Skeletal muscle tissue (tissue), 3 donors: ENCODE measurements at regions not wholly inside any gene's neighbourhood (a gene's known extent, or its start where the extent isn't known, plus 50 kb on each side); places are given as distances from the start of the nearest gene placed in this dataset.

Experiments used
- H3K27ac ChIP-seq: one replicate; pipeline ENCODE4 v1.7.0; 2013; ENCODE audit warnings: mild to moderate bottlenecking, low read depth, low read length, inconsistent platforms
- H3K27me3 ChIP-seq, 3 donors: one replicate each; pipeline ENCODE4 v1.7.0; 2013; ENCODE audit warnings: low read length in 3 of 3; ENCODE audit not compliant: control insufficient read depth in 3 of 3, insufficient read depth in 3 of 3
- H3K36me3 ChIP-seq, 3 donors: one replicate each; pipeline ENCODE4 v1.7.0; 2013; ENCODE audit warnings: low read length in 3 of 3; ENCODE audit not compliant: control insufficient read depth in 3 of 3, insufficient read depth in 3 of 3
- H3K4me1 ChIP-seq, 3 donors: one replicate each; pipeline ENCODE4 v1.7.0; 2013; ENCODE audit warnings: low read length in 3 of 3, mild to moderate bottlenecking in 3 of 3; ENCODE audit not compliant: control insufficient read depth in 3 of 3, insufficient read depth in 3 of 3
- H3K4me3 ChIP-seq, 3 donors: one replicate each; pipeline ENCODE4 v1.7.0; 2013; ENCODE audit warnings: low read length in 3 of 3
- H3K9ac ChIP-seq, 3 donors: one replicate each; pipeline ENCODE4 v1.7.0; 2013; ENCODE audit warnings: low read length in 3 of 3, mild to moderate bottlenecking in 3 of 3, moderate library complexity in 2 of 3, low read depth in 1 of 3
- H3K9me3 ChIP-seq, 3 donors: one replicate each; pipeline ENCODE4 v1.7.0; 2013; ENCODE audit warnings: low read length in 3 of 3; ENCODE audit not compliant: control insufficient read depth in 3 of 3
- donor health status: Osteomylitis.

GRCh38 chr18:7467708-7468466 lies 99.2 kb upstream of the PTPRM start:
- H3K27me3 ChIP-seq = no peaks in the 10 kb centered on the region
- H3K4me1 ChIP-seq = peaks cover 0 to 9% (median 7%) of the 10 kb centered on the region in 3 donors
- H3K27ac ChIP-seq = no peak overlapping the region
- H3K4me3 ChIP-seq = no peak overlapping the region
- H3K36me3 ChIP-seq = no peaks in the 10 kb centered on the region
- H3K9me3 ChIP-seq = no peaks in the 10 kb centered on the region
- no peak overlapping the region for H3K9ac ChIP-seq

DNA sequence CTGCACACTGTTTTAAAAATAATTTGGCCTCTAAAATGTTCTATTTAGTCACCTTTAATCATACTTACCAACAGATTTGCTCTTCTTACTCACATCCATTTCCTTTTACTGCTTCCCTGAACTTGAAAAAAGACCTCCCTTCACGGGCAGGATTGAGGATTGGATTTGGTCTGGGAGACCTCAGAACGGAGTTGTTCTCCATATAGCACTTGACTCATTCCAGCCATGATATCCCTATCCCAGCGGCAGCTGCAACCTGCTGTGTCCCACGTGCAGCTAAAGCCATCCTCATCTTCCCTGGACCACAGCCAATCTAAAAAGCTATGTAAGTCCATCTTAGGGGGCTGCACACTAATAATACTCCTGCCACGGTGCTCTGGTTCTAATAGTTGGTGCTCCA lies 97.0 kb upstream of the PTPRM start:
- no peaks in the 10 kb centered on the region for H3K36me3 ChIP-seq
- H3K4me3 ChIP-seq = no peak overlapping the region
- peaks cover 0 to 4% (median 0%) of the 10 kb centered on the region in 3 donors for H3K4me1 ChIP-seq
- no peak overlapping the region for H3K9ac ChIP-seq
- H3K27me3 ChIP-seq = no peaks in the 10 kb centered on the region
- H3K9me3 ChIP-seq = no peaks in the 10 kb centered on the region
- H3K27ac ChIP-seq = no peak overlapping the region

- H3K9ac ChIP-seq = no peak overlapping the region
- no peaks in the 10 kb centered on the region for H3K9me3 ChIP-seq
- H3K4me1 ChIP-seq = peaks cover 0 to 3% (median 0%) of the 10 kb centered on the region in 3 donors
- H3K36me3 ChIP-seq = no peaks in the 10 kb centered on the region
- no peak overlapping the region for H3K27ac ChIP-seq
- H3K4me3 ChIP-seq = no peak overlapping the region
- H3K27me3 ChIP-seq = no peaks in the 10 kb centered on the region
Measured at GRCh38 chr18:7470503-7470902, 96.6 kb upstream of the PTPRM start.

DNA sequence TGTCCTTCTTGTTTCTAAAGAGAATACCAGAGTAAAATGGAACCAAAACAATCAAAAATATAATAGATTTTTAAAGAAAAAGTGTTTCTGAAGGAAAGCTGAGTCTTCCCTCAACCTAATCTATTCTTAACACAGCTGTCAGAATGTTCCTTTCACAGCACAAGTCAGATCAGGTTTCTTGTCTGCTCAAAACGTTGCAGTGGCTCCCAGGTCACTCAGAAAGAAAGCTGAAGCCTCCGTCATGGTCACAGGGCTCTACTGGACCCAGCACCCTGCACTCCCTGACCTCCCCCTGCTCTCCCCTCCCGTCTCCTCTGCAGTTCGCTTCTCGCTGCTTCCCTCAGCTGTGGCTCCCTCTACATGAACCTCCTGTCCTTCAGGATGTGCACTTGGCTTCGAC lies 90.7 kb upstream of the PTPRM start:
- peaks cover 0 to 7% (median 2%) of the 10 kb centered on the region in 3 donors for H3K4me1 ChIP-seq
- H3K27me3 ChIP-seq = peaks cover 0 to 3% (median 0%) of the 10 kb centered on the region in 3 donors
- H3K9me3 ChIP-seq = no peaks in the 10 kb centered on the region
- H3K9ac ChIP-seq = no peak overlapping the region
- H3K36me3 ChIP-seq = no peaks in the 10 kb centered on the region
- H3K4me3 ChIP-seq = no peak overlapping the region
- H3K27ac ChIP-seq = no peak overlapping the region

DNA sequence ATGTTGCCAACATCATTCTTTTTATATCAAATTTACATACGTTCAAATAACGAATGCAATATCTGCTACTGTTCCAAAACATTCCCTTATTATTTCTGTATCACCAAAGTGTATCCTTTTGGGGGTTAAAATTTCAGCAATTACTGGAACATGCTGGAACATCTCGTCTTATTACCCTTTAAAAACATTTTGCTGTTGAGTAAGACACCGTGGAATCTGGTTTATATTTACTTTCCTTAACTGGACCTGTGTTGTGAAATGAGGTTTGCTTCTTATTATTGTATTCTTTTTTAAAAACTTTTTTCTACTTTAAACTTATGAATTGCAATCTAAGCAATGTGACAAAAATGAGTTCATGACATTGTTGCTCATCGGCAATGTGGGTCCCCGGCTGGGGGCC lies 87.4 kb upstream of the PTPRM start:
- Histone ChIP-seq H3K9me3 (no peaks in the 10 kb centered on the region), H3K27me3 (peaks cover 0 to 3% (median 0%) of the 10 kb centered on the region in 3 donors), H3K4me3 (no peak overlapping the region), H3K36me3 (no peaks in the 10 kb centered on the region), H3K9ac (no peak overlapping the region), H3K27ac (no peak overlapping the region), H3K4me1 (peaks cover 0 to 7% (median 2%) of the 10 kb centered on the region in 3 donors)

GRCh38 chr18:7480879-7481278 lies 86.2 kb upstream of the PTPRM start:
- H3K27me3 ChIP-seq = no peaks in the 10 kb centered on the region
- no peak overlapping the region for H3K9ac ChIP-seq
- no peak overlapping the region for H3K4me3 ChIP-seq
- no peaks in the 10 kb centered on the region for H3K36me3 ChIP-seq
- no peaks in the 10 kb centered on the region for H3K9me3 ChIP-seq
- H3K4me1 ChIP-seq = peaks cover 0 to 7% (median 2%) of the 10 kb centered on the region in 3 donors
- no peak overlapping the region for H3K27ac ChIP-seq

- Histone ChIP-seq H3K9ac (no peak overlapping the region), H3K27ac (no peak overlapping the region), H3K4me1 (peaks cover 0 to 7% (median 0%) of the 10 kb centered on the region in 3 donors), H3K27me3 (no peaks in the 10 kb centered on the region), H3K36me3 (no peaks in the 10 kb centered on the region), H3K9me3 (no peaks in the 10 kb centered on the region), H3K4me3 (no peak overlapping the region)
Measured at GRCh38 chr18:7482342-7482741, 84.8 kb upstream of the PTPRM start.

DNA sequence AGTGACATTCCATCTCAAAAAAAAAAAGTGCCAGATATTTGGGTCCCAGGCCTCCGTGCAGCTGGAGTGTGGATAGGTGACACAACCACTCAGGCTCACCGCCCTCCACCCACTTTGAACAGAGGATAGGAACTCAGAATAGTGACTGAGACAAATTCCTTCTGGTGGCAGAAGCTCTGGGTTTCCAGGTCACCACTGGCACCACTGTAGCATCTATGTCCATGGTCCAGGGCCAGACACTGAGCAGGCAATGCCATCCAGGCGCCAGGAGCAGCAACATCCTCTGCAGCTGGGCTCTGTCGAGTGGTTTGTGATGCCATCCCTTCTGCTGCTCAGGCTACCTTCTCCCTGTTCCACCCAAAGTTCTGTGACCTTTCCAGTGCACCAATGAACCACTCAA lies 81.5 kb upstream of the PTPRM start:
- no peak overlapping the region for H3K27ac ChIP-seq
- no peaks in the 10 kb centered on the region for H3K36me3 ChIP-seq
- H3K27me3 ChIP-seq = no peaks in the 10 kb centered on the region
- no peaks in the 10 kb centered on the region for H3K9me3 ChIP-seq
- peaks cover 0 to 6% (median 0%) of the 10 kb centered on the region in 3 donors for H3K4me1 ChIP-seq
- no peak overlapping the region for H3K4me3 ChIP-seq
- H3K9ac ChIP-seq = no peak overlapping the region

DNA sequence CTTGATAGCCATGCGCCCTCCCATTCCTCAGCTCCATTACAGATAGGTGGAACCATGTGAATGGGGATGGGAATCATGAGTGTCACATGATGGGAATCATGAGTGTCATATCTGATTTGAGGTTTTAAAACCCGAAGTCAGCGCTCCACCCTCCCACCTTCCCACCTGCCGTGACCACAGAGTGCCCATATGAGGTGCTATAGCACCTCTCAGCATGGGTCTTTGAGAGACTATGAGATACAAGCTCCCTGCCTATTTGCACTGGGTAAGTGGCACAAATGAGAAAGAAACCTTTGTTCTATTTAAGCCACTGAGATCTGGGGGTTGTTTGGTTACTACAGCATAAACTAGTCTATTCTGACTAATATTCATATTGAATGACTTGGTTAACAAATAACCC lies 78.5 kb upstream of the PTPRM start:
- no peaks in the 10 kb centered on the region for H3K36me3 ChIP-seq
- no peak overlapping the region for H3K9ac ChIP-seq
- H3K4me3 ChIP-seq = no peak overlapping the region

GRCh38 chr18:7490104-7490503 lies 77.0 kb upstream of the PTPRM start:
- Histone ChIP-seq H3K36me3 (no peaks in the 10 kb centered on the region), H3K4me1 (no peaks in the 10 kb centered on the region), H3K27ac (no peak overlapping the region), H3K9ac (no peak overlapping the region), H3K9me3 (no peaks in the 10 kb centered on the region), H3K27me3 (no peaks in the 10 kb centered on the region), H3K4me3 (no peak overlapping the region)

More for the DNA sequence above, 78.5 kb upstream of the PTPRM start:
- Histone ChIP-seq H3K27me3 (no peaks in the 10 kb centered on the region), H3K4me1 (no peaks in the 10 kb centered on the region), H3K9me3 (no peaks in the 10 kb centered on the region), H3K27ac (no peak overlapping the region)
